Esophagus (tissue), 2 donors: ENCODE measurements at regions not wholly inside any gene's neighbourhood (a gene's known extent, or its start where the extent isn't known, plus 50 kb on each side); places are given as distances from the start of the nearest gene placed in this dataset.

Experiments used
- H3K27ac ChIP-seq, 2 donors: one replicate each; pipeline ENCODE4 v1.5.1; 2013; ENCODE audit warnings: low read depth in 2 of 2, mild to moderate bottlenecking in 2 of 2, inconsistent platforms in 1 of 2, low read length in 1 of 2, moderate library complexity in 1 of 2
- H3K27me3 ChIP-seq, 2 donors: one replicate each; pipeline ENCODE4 v1.6.1; 2013; ENCODE audit warnings: low read length in 2 of 2, control low read depth in 1 of 2, mild to moderate bottlenecking in 1 of 2; ENCODE audit not compliant: insufficient read depth in 2 of 2, control insufficient read depth in 1 of 2
- H3K36me3 ChIP-seq, 2 donors: one replicate each; pipeline ENCODE4 v1.6.1; 2013; ENCODE audit warnings: low read length in 1 of 2; ENCODE audit not compliant: control insufficient read depth in 2 of 2, insufficient read depth in 2 of 2
- H3K4me1 ChIP-seq, 2 donors: one replicate each; pipeline ENCODE4 v1.6.1; 2013; ENCODE audit warnings: low read length in 1 of 2; ENCODE audit not compliant: control insufficient read depth in 2 of 2, insufficient read depth in 2 of 2
- H3K4me3 ChIP-seq, 2 donors: one replicate each; pipeline ENCODE4 v1.5.1; 2013; ENCODE audit warnings: low read length in 2 of 2, mild to moderate bottlenecking in 2 of 2, low read depth in 1 of 2, moderate library complexity in 1 of 2
- H3K9me3 ChIP-seq, 2 donors: one replicate each; pipeline ENCODE4 v1.6.1; 2013; ENCODE audit warnings: mild to moderate bottlenecking in 2 of 2, low read depth in 1 of 2, low read length in 1 of 2, moderate library complexity in 1 of 2; ENCODE audit not compliant: control insufficient read depth in 2 of 2, insufficient read depth in 1 of 2
- WGBS, 2 donors: extraction: QIAGEN DNeasy Blood & Tissue Kit; methylation state at CpG; one replicate each; pipeline ENCODE4 v1.1.7; 2013; 5-methylcytosine and 5-hydroxymethylcytosine counted together
- donor health status: healthy with polysubstance abuse.
- donor health status: Bipolar disorder and iron deficiency.

DNA sequence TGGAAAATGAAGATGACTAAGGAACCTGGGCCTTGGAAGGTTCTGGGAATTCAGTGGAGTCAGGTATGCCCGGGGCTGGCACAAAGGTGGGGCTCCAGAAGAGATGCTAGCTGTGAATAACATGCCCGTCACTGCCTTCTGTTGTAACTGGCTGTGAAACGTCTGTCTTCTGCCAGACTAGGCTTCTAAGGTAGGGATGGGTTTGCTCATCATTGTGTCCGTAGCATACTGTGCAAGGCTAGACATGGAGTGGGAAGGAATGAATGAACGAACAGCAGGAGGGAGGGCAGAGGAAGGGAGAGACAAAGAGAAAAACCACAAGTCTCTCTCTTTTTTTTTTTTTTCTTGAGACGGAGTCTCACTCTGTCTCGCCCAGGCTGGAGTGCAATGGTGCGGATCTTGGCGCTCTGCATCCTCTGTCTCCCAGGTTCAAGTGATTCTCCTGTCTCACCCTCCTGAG lies 327.4 kb downstream of the MN1 start:
- no peaks in the 10 kb centered on the region for H3K9me3 ChIP-seq
- no peak overlapping the region for H3K4me3 ChIP-seq
- peak overlapping the region in 1 of 2 donors; percentile 51 for H3K27ac ChIP-seq
- no peaks in the 10 kb centered on the region for H3K27me3 ChIP-seq
- 52 to 72% methylated on average over 8 to 9 of the region's 9 CpGs for WGBS, 2 donors
- H3K4me1 ChIP-seq: peaks cover 0 to 2% of the 10 kb centered on the region in 2 donors
- no peaks in the 10 kb centered on the region for H3K36me3 ChIP-seq

DNA sequence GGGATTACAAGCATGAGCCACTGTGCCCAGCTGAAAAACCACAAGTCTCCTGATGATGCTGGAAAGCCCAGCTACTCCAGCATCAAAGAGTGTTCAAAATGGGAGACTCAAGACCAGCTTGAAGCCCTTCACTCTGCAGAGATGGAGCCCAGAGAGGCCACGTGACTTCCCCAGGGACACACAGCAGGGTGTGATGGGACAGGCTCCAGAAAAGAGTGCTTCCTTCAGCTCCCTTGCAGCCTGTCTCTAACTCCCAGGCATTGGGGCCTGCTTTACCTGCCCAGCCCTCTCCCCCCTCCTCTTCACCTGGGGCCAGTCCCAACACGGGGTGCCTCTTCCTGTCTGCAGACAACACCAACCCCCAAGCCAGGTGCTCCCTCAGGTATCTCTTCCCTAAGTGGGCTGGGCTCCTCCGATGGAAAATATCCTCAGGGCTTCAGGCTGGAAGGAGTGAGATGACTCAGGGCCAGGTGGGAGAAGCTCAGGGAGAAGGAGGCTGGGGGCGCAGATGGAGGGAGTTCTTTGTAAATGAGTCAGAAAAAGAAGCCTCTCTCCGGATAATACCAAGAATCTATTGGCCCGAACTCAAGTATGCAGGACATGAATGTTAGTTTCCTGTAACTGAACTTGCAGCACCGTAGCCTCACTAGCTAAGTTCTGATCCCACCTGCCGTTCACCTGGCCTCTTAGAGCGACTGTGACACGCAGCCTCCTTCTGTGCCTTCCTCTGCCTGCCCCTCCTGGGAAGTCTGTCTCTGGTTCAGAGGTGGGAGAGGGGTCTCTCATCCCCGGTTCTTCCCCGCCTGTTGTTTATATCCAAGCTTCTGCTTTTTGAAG lies 326.6 kb downstream of the MN1 start:
- peaks cover 0 to 2% of the 10 kb centered on the region in 2 donors for H3K4me1 ChIP-seq
- no peaks in the 10 kb centered on the region for H3K27me3 ChIP-seq
- no peak overlapping the region for H3K4me3 ChIP-seq
- no peak overlapping the region for H3K27ac ChIP-seq
- H3K9me3 ChIP-seq: no peaks in the 10 kb centered on the region
- WGBS, 2 donors: 25 to 37% methylated on average over 12 of the region's 12 CpGs
- no peaks in the 10 kb centered on the region for H3K36me3 ChIP-seq

DNA sequence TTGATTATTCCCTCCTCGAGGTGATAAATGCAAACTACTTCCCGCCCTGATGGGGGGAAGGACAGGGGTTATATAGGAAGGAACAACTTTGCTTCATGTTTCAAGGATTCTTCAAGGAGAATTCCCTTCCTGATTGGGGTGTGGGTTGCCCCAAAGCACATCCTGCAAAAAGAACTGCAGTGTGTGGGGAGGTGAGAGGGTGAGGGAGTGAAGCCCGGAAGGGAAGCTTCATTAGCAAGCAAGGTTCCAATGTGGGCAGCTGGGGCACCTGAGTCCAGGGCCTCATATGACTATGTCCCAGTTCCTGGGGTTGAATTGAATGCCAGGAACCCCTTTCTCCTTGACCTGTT lies 326.0 kb downstream of the MN1 start:
- Histone ChIP-seq H3K4me1 (peaks cover 0 to 2% of the 10 kb centered on the region in 2 donors), H3K27ac (peak overlapping the region in 1 of 2 donors; percentile 26), H3K9me3 (no peaks in the 10 kb centered on the region), H3K4me3 (no peak overlapping the region), H3K27me3 (no peaks in the 10 kb centered on the region), H3K36me3 (no peaks in the 10 kb centered on the region)
- whole genome bisulfite sequencing, 2 donors: 36 to 48% methylated on average over 3 of the region's 3 CpGs

DNA sequence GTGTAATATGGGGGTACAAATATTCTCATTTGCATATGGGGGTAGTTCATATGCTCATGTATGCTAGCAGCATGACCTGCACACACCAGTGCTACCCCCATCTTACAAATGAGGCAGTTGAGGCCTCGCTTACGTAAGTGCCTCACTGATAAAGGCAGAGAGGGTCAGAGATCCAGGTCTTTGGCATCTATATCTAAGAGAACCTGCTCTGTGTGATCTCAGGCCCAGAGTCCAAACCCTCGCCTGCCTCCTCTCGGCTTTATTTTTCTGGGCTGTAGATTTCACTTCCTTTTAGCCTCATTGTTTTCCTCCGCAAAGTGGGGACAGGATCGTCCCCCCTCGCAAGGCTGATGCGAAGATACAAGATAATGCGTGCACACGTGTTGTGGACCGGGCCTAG lies 325.2 kb downstream of the MN1 start:
- H3K9me3 ChIP-seq: no peaks in the 10 kb centered on the region
- 85 to 88% methylated on average over 11 of the region's 11 CpGs for WGBS, 2 donors
- H3K4me1 ChIP-seq: peaks cover 0 to 2% of the 10 kb centered on the region in 2 donors
- no peak overlapping the region for H3K27ac ChIP-seq
- no peaks in the 10 kb centered on the region for H3K36me3 ChIP-seq
- no peak overlapping the region for H3K4me3 ChIP-seq
- no peaks in the 10 kb centered on the region for H3K27me3 ChIP-seq

DNA sequence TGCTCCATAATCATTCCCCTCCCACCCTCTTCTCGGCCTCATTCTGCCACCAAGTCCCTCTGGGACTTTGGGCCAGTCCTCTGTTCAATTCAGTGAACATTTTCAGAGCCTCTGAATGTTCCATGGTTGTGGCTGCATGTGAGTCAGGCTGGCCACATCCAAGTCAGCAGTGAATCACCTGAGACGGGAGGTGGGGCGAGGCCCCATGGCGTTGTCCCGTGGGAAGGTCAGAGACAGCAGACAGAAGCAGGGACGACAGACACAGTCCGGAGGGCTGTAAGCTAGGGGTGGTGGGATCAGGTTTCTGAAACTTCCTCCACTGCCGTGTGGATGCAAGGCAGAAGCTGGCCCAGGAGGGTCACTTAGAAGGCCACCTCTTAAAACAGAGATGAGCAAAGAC lies 324.8 kb downstream of the MN1 start:
- no peak overlapping the region for H3K27ac ChIP-seq
- no peaks in the 10 kb centered on the region for H3K36me3 ChIP-seq
- H3K9me3 ChIP-seq: no peaks in the 10 kb centered on the region
- peaks cover 0 to 2% of the 10 kb centered on the region in 2 donors for H3K4me1 ChIP-seq
- no peaks in the 10 kb centered on the region for H3K27me3 ChIP-seq
- no peak overlapping the region for H3K4me3 ChIP-seq
- 56 to 65% methylated on average over 8 of the region's 8 CpGs for WGBS, 2 donors

DNA sequence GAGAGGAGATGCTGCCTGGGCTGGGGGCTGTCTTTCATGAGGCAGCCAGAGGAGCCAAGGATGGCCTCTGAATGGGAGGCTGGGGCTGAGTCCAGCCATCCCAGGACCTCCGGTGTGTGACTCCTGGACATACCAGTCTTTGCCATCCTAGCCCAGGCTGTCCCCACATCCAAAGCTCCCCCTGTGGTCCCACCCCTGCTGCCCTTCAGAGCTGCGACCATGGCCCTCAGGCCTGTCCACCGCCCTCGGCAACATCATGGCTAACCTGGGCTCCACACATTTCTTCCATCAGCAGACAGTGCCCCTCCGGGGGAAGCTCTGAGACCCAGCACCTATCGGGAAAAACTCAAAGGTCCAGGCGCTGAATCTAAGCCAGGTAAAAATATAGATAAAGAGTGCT lies 324.4 kb downstream of the MN1 start:
- 89 to 93% methylated on average over 7 of the region's 7 CpGs for WGBS, 2 donors
- no peak overlapping the region for H3K4me3 ChIP-seq

DNA sequence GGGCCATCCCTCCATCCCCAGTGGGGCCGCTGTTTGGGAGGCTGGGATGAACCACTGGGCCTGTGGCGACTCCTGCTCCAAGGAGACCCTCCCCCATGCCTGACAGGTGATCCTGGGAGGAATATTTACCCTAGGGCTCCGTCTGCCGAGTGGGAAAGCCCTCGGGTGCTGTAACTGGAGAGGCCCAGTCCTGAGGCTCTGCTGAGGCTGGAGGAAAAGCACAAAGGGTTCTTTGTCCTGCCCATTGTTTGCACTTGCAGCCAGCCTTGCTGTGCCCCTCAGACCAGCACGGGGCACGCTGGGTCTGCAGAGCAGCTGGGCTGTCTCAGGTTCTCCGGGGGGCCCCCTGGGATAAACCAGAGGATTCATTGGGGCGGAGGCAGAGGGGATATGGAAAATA lies 321.1 kb downstream of the MN1 start:
- no peaks in the 10 kb centered on the region for H3K36me3 ChIP-seq
- H3K27ac ChIP-seq: no peak overlapping the region
- WGBS, 2 donors: 60 to 70% methylated on average over 9 of the region's 9 CpGs

More for the DNA sequence above, 324.4 kb downstream of the MN1 start:
- Histone ChIP-seq H3K4me1 (peaks cover 0 to 2% of the 10 kb centered on the region in 2 donors), H3K9me3 (no peaks in the 10 kb centered on the region), H3K27ac (no peak overlapping the region), H3K27me3 (no peaks in the 10 kb centered on the region), H3K36me3 (no peaks in the 10 kb centered on the region)

DNA sequence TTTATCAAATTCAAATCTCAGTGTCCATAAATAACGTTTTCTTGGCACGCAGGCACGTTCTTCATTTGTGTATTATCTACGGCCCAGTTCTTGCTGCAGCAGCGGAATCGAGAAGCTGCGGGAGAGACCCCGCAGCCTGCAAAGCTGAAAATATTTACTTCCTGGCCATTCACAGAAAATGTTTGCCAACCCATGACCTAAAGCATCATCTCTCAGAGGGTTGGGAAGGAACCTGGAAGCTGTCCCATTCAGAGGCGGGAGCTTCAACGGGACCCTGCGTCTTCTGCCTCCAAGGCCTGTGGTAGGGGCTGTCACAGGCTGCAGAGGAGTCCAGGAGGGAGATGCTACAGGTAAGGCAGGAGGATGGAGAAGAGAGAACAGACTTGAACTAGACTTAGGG lies 319.2 kb downstream of the MN1 start:
- Histone ChIP-seq H3K27me3 (no peaks in the 10 kb centered on the region), H3K9me3 (no peaks in the 10 kb centered on the region), H3K36me3 (no peaks in the 10 kb centered on the region), H3K4me3 (no peak overlapping the region), H3K27ac (no peak overlapping the region), H3K4me1 (no peaks in the 10 kb centered on the region)
- WGBS, 2 donors: 54 to 56% methylated on average over 11 of the region's 11 CpGs

More for the DNA sequence above, 321.1 kb downstream of the MN1 start:
- no peaks in the 10 kb centered on the region for H3K4me1 ChIP-seq
- H3K4me3 ChIP-seq: no peak overlapping the region
- no peaks in the 10 kb centered on the region for H3K27me3 ChIP-seq
- H3K9me3 ChIP-seq: no peaks in the 10 kb centered on the region

DNA sequence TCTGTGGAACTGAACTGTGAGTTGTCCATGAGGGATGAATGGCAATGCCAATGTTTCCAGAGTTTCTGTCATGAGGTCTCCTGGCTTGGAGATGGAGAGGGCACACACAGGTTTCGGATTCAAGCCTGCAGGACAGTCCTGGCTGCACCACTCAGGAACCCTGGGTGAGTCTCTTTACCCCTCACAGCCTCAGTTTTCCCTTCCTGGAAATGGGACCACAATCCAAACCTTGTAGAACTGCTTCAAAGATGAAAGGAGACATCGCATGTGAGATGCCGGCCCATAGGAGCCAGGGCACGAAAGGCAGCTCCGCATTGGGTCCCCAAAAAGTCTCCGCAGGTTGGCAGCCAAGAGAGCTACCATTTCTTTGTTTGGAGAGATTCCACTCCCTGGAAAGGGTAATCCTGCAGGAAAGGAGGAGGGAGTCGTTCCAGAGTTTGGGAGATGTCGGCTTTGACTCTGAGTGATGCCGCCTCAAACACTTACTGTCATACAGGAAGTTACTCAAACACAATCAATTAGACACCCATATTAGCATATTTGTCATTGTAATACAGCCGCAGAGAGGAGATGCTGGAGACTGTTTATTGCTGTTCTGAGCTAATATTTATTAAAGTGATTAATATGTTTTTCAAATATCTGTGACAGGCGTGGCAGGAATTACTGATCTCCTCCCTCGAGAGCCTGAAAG lies 318.3 kb downstream of the MN1 start:
- Histone ChIP-seq H3K36me3 (no peaks in the 10 kb centered on the region), H3K27me3 (no peaks in the 10 kb centered on the region), H3K27ac (no peak overlapping the region), H3K9me3 (no peaks in the 10 kb centered on the region), H3K4me1 (no peaks in the 10 kb centered on the region), H3K4me3 (no peak overlapping the region)
- WGBS, 2 donors: 67 to 74% methylated on average over 12 of the region's 12 CpGs
